ENCODE measurements at regions not wholly inside any gene's neighbourhood (a gene's known extent, or its start where the extent isn't known, plus 50 kb on each side); places are given as distances from the start of the nearest gene placed in this dataset.

DNA sequence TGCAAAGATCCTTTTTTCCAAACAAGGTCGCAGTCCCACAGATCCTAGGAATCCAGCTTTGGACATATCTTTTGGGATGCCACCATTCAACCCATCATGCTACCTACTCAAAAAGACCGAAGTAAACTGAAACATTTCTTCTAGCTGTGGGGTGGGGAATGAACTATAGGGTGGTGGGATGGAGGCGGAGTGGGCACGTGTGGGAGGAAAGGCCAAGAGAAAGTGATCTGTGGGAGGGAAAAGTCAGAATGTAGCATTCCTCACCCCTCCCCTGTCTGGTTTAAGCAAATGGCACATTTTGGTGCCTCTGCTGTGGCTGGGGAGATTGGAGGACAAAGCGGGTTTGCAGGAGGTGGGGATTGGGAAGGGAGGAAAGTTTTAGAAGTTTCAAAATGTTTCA, 59.2 kb upstream of the IL17B start:
- Mint-ChIP-seq H3K27me3 (ENCODE audit: low read depth) (no peaks in the 10 kb centered on the region), H3K4me3 (no peak overlapping the region), H3K9me3 (no peaks in the 10 kb centered on the region), H3K27ac (no peak overlapping the region), H3K4me1 (peaks cover 32% of the 10 kb centered on the region), H3K36me3 (no peaks in the 10 kb centered on the region)
- CTCF ChIA-PET = interaction anchor here (0.7 to 6.3 kb wide), 9 partner anchors 13 to 180 kb away, joined by 3 to 57 read pairs (median 18); partner anchors contain the start of genes CSNK1A1 and PCYOX1L
- DNase-seq (ENCODE audit: low spot score) = no peak
- POLR2A ChIA-PET = no interaction called here
- no peak for TF ChIP-seq CTCF (IDR thresholded peaks at IDR 0.05)
- no peak for TF ChIP-seq PRDM15 (CRISPR knock-in tag; IDR thresholded peaks at IDR 0.05)
- TF ChIP-seq ZNF396 (CRISPR knock-in tag; IDR thresholded peaks at IDR 0.05; ENCODE audit: borderline replicate concordance) = no peak
- TF ChIP-seq ESRRA (CRISPR knock-in tag; IDR thresholded peaks at IDR 0.05; ENCODE audit: borderline replicate concordance) = no peak
- no peak for TF ChIP-seq ZNF532 (CRISPR knock-in tag; IDR thresholded peaks at IDR 0.05; ENCODE audit: borderline replicate concordance)
- no peak for TF ChIP-seq FOXJ3 (CRISPR knock-in tag; IDR thresholded peaks at IDR 0.05; ENCODE audit: borderline replicate concordance)
- no peak for TF ChIP-seq ZNF263 (CRISPR knock-in tag; IDR thresholded peaks at IDR 0.05; ENCODE audit: low read depth)
- TF ChIP-seq ZNF317 (CRISPR knock-in tag; IDR thresholded peaks at IDR 0.05; ENCODE audit: borderline replicate concordance, low read depth) = no peak
- TF ChIP-seq JUN (CRISPR knock-in tag; IDR thresholded peaks at IDR 0.05) = no peak
- no peak for TF ChIP-seq TP53 (CRISPR knock-in tag; IDR thresholded peaks at IDR 0.05)
- TF ChIP-seq, protein P1, sequence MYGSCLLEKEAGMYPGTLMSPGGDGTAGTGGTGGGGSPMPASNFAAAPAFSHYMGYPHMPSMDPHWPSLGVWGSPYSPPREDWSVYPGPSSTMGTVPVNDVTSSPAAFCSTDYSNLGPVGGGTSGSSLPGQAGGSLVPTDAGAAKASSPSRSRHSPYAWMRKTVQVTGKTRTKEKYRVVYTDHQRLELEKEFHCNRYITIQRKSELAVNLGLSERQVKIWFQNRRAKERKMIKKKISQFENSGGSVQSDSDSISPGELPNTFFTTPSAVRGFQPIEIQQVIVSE (CRISPR knock-in tag; IDR thresholded peaks at IDR 0.05; ENCODE audit: borderline replicate concordance) = no peak
- TF ChIP-seq AR (CRISPR knock-in tag; IDR thresholded peaks at IDR 0.05) = no peak
- TF ChIP-seq, protein P2, sequence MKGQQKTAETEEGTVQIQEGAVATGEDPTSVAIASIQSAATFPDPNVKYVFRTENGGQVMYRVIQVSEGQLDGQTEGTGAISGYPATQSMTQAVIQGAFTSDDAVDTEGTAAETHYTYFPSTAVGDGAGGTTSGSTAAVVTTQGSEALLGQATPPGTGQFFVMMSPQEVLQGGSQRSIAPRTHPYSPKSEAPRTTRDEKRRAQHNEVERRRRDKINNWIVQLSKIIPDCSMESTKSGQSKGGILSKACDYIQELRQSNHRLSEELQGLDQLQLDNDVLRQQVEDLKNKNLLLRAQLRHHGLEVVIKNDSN (CRISPR knock-in tag; IDR thresholded peaks at IDR 0.05) = no peak
- no peak for TF ChIP-seq RORB (CRISPR knock-in tag; IDR thresholded peaks at IDR 0.05)
- ATAC-seq = no peak

All from WTC11 (cell line).